H54 (cell line): ENCODE measurements at regions not wholly inside any gene's neighbourhood (a gene's known extent, or its start where the extent isn't known, plus 50 kb on each side); places are given as distances from the start of the nearest gene placed in this dataset.
"Not testable (repeated sequence)": the region's sequence is repeated elsewhere in the genome, so short reads cannot be mapped to it uniquely, and the experiment has no call there.

Experiments used
- DNase-seq: peaks from one replicate; pipeline ENCODE4 v3.0.0; 2011; ENCODE audit warnings: low spot score, mixed read lengths; ENCODE audit not compliant: insufficient read length
- FAIRE-seq: peaks from 3 replicates; lab custom pipeline; 2011; peaks lifted over from hg19 to GRCh38; lab: Jason Lieb, UNC
- POLR2A ChIP-seq: IDR thresholded peaks from 2 replicates; pipeline ENCODE4 v1.6.1; 2011; ENCODE audit warnings: low read depth, mild to moderate bottlenecking, low read length

- no peak for DNase-seq
- no peak for FAIRE-seq
- no peak for TF ChIP-seq POLR2A
Observed at GRCh38 chr3:20564966-20565365, 379.0 kb upstream of the SGO1 start.

DNA sequence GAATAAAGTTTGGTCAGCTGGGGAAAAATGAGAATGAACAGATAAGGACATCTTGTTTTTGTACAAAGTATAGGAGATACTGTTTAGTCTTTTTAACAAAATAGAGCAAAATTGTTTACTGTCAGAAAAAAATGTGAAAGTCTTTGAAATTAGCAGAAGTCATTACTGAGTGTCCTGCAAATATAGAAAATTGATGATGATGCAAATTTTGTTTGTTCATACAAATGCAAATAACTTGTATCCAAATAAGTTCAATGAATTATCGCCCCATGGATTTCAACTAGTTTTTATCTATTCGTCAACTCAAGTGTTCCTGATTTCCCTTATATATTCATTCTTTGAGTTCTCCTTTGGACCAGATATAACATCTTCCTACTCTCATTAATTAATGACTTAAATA lies 378.0 kb upstream of the SGO1 start:
- no peak for FAIRE-seq

DNA sequence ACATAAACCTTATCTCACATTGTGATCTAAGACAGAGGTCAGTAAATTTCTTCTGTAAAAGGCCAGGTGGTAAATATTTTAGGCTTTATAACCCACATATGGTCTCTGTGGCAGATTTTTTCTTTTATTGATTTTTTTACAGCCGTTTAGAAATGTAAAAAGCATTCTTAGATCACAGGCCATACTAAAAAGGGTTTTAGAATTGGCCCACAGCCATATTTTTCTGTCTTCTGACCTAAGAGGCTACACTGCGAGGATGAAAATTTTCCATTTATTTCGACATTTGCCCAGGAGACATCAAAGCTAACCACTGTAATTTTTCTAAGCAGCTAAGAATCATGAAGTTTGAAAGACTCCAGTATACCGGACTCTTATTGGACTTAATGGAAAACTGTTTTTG lies 377.2 kb upstream of the SGO1 start:
- DNase-seq, result no peak
- TF ChIP-seq POLR2A, result no peak
- FAIRE-seq, result no peak

More for the DNA sequence above, 378.0 kb upstream of the SGO1 start:
- TF ChIP-seq POLR2A, result no peak
- DNase-seq, result no peak

DNA sequence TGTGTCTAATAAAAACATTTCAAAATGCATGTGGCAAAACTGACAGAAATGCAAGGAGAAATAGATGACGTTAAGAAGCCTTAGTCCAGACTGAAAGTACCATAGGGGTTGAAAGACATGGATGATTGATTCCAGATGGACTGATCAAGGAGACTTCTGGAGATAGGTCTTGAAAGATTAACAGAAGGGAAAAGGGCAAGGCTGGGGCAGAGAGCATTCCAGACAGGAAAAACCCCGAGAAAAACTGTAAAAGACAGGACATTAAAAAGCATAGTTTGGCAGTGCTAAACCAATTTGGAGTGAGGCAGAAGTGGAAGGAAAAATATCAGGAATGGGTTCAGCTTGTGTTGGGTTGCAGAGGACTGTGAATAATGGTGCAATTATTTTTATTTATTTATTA lies 375.2 kb upstream of the SGO1 start:
- no peak for FAIRE-seq
- DNase-seq, result no peak
- no peak for TF ChIP-seq POLR2A

DNA sequence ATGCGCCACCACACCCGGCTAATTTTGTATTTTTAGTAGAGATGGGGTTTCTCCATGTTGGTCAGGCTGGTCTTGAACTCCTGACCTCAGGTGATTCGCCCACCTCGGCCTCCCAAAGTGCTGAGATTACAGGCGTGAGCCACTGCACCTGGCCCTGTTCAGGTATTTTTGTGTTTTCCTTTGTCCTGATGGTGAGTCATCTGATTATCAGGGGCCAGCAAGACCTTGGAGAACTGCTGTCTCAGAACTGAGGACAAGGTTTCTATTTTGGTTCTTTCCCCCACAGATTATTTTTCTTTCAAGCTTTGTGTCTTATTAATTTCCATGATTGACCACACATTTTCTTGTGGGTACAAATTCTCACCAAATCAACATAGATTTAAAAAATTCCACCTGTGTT lies 374.4 kb upstream of the SGO1 start:
- FAIRE-seq, result not testable (repeated sequence)

DNA sequence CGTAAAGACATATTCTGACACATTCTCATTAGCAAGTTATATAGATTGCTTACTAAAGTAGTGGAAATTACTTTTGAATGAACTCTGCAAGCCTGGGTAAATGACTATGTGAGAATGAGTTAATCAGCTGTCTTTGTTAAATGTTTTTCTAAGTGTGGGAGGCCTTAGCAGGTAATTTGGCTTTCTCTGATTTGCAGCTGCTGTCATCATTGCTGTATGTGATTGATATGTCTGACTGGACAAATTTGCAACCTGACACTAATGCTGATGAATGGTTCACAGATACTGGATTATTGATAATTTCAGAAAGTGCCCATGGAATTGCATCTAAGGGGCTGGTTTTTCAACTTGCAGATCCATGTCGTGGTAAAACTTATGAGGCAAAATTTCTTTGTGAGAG lies 372.2 kb upstream of the SGO1 start:
- no peak for DNase-seq
- no peak for TF ChIP-seq POLR2A
- no peak for FAIRE-seq

More for the DNA sequence above, 374.4 kb upstream of the SGO1 start:
- not testable (repeated sequence) for DNase-seq

- FAIRE-seq, result no peak
- TF ChIP-seq POLR2A, result no peak
Observed at GRCh38 chr3:20556661-20557060, 370.7 kb upstream of the SGO1 start.

GRCh38 chr3:20552605-20553275 lies 366.7 kb upstream of the SGO1 start:
- FAIRE-seq, result no peak
- no peak for DNase-seq
- TF ChIP-seq POLR2A, result no peak

More at GRCh38 chr3:20556661-20557060, 370.7 kb upstream of the SGO1 start:
- DNase-seq, result no peak

DNA sequence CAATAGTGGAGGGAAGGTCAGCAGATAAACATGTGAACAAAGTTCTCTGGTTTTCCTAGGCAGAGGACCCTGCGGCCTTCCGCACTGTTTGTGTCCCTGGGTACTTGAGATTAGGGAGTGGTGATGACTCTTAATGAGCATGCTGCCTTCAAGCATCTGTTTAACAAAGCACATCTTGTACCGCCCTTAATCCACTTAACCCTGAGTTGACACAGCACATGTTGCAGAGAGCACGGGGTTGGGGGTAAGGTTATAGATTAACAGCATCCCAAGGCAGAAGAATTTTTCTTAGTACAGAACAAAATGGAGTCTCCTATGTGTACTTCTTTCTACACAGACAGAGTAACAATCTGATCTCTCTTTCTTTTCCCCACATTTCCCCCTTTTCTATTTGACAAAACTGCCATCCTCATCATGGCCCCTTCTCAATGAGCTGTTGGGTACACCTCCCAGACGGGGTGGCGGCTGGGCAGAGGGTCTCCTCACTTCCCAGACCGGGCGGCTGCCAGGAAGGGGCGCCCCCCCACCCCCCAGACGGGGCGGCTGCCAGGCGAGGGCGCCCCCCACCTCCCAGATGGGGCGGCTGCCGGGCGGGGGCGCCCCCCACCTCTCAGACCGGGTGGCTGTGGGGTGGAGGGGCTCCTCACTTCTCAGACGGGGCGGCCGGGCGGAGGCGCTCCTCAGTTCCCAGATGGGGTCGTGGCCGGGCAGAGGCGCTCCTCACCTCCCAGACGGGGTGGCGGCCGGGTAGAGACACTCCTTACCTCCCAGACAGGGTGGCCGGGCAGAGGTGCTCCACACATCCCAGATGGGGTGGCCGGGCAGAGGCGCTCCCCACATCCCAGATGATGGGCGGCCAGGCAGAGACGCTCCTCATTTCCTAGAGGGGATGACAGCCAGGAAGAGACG lies 361.6 kb upstream of the SGO1 start:
- FAIRE-seq, DNase-seq: not testable (repeated sequence)

- no peak for TF ChIP-seq POLR2A
- no peak for FAIRE-seq
- DNase-seq, result no peak
Observed at GRCh38 chr3:20546636-20547035, 360.6 kb upstream of the SGO1 start.

GRCh38 chr3:20543535-20544226 lies 357.7 kb upstream of the SGO1 start:
- no peak for TF ChIP-seq POLR2A
- FAIRE-seq (no peak), DNase-seq (no peak)

GRCh38 chr3:20540066-20540465 lies 354.1 kb upstream of the SGO1 start:
- FAIRE-seq, result no peak

GRCh38 chr3:20539666-20540065 lies 353.7 kb upstream of the SGO1 start:
- no peak for TF ChIP-seq POLR2A
- no peak for DNase-seq
- FAIRE-seq, result no peak

More at GRCh38 chr3:20540066-20540465, 354.1 kb upstream of the SGO1 start:
- no peak for DNase-seq
- TF ChIP-seq POLR2A, result no peak

DNA sequence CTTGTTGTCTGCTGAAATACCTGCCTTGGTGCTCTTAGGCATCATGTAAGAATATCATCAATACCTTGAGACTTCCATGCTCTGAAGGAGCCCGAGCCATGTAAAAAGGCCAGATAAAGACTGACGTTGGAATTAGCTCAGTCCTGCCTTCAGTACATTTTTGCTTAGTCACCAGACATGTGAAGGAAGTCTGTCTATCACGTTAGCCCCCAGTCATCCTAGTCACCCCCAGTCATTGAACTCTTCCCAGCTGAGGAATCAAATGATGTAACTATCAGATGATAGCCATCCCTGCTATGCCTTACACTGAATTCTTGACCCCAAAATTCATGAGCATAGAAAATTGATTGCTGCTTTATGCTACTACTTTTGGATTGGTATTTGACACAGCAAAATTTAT lies 351.2 kb upstream of the SGO1 start:
- FAIRE-seq (peak; percentile 11), DNase-seq (no peak)

DNA sequence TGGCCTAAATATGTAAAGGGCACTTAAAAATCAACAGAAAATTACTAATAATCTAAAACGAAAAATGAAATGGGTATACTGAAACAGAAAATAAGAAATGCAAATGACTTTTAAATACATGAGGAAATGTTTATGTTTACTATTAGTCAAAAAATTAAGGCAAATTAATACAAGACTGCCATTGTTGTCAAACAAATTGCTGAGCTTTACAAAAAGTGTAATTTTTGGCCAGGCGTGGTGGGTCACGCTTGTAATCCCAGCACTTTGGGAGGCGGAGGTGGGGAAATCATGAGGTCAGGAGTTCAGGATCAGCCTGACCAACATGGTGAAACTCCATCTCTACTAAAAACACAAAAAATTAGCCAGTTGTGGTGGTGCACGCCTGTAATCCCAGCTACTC lies 343.9 kb upstream of the SGO1 start:
- DNase-seq, result no peak
- no peak for FAIRE-seq
- no peak for TF ChIP-seq POLR2A

More for the DNA sequence above, 351.2 kb upstream of the SGO1 start:
- TF ChIP-seq POLR2A, result no peak
